Uterus (tissue), 2 donors: ENCODE measurements at regions not wholly inside any gene's neighbourhood (a gene's known extent, or its start where the extent isn't known, plus 50 kb on each side); places are given as distances from the start of the nearest gene placed in this dataset.

Experiments used
- CTCF ChIP-seq, 4 experiments: fragments of 200-600 bp in 2 of 4; fragments of 450-650 bp in 2 of 4; sonication (generic) in 2 of 4; IDR thresholded peaks; one replicate each; pipeline ENCODE4 v1.5.1; 2016 to 2019; ENCODE audit warnings: antibody characterized with exemption in 4 of 4, mild to moderate bottlenecking in 2 of 4, moderate library complexity in 1 of 4
- POLR2A ChIP-seq, 2 donors: fragments of 450-650 bp; IDR thresholded peaks; one replicate each; pipeline ENCODE4 v1.6.1; 2016; ENCODE audit warnings: antibody characterized with exemption in 2 of 2, mild to moderate bottlenecking in 1 of 2, moderate library complexity in 1 of 2

- TF ChIP-seq CTCF (IDR thresholded peaks at IDR 0.05) (no peak), POLR2A (IDR thresholded peaks at IDR 0.05) (no peak)
Measured at GRCh38 chr12:23434154-23434553, 515.3 kb downstream of the SOX5 start.
